GM23248 (cell line): ENCODE measurements at regions not wholly inside any gene's neighbourhood (a gene's known extent, or its start where the extent isn't known, plus 50 kb on each side); places are given as distances from the start of the nearest gene placed in this dataset.

Experiments used
- DNase-seq: peaks from one replicate; pipeline ENCODE4 v3.0.0-alpha.2; 2015
- H2AFZ ChIP-seq: fragments of 200-600 bp; sonication (generic); 2 replicates; pipeline ENCODE4 v1.6.1; 2016; ENCODE audit warnings: antibody characterized with exemption
- H3F3A ChIP-seq: fragments of 200-600 bp; sonication (generic); 2 replicates; pipeline ENCODE4 v1.6.1; 2016; ENCODE audit warnings: mild to moderate bottlenecking, antibody characterized with exemption, mixed run types; ENCODE audit not compliant: insufficient read depth
- H3K27ac ChIP-seq: fragments of 200-600 bp; sonication (generic); 2 replicates; pipeline ENCODE4 v1.5.1; 2016; ENCODE audit warnings: mild to moderate bottlenecking
- H3K27me3 ChIP-seq: fragments of 200-600 bp; sonication (generic); replicated peaks from 2 replicates; pipeline ENCODE4 v1.6.1; 2016; ENCODE audit warnings: mild to moderate bottlenecking; ENCODE audit not compliant: insufficient read depth
- H3K36me3 ChIP-seq: fragments of 200-600 bp; sonication (generic); 2 replicates; pipeline ENCODE4 v1.6.1; 2016; ENCODE audit warnings: low read depth, mild to moderate bottlenecking
- H3K4me1 ChIP-seq: fragments of 200-600 bp; sonication (generic); 2 replicates; pipeline ENCODE4 v1.6.1; 2016; ENCODE audit warnings: mild to moderate bottlenecking; ENCODE audit not compliant: insufficient read depth
- H3K4me2 ChIP-seq: fragments of 200-600 bp; sonication (generic); one replicate; pipeline ENCODE4 v1.6.1; 2016; ENCODE audit warnings: mild to moderate bottlenecking; ENCODE audit not compliant: unreplicated experiment
- H3K4me3 ChIP-seq: fragments of 200-600 bp; sonication (generic); 2 replicates; pipeline ENCODE4 v1.5.1; 2016; ENCODE audit warnings: mild to moderate bottlenecking
- H3K79me2 ChIP-seq: fragments of 200-600 bp; sonication (generic); 2 replicates; pipeline ENCODE4 v1.6.1; 2016; ENCODE audit warnings: mild to moderate bottlenecking; ENCODE audit not compliant: insufficient read depth
- H3K9ac ChIP-seq: fragments of 200-600 bp; sonication (generic); 2 replicates; pipeline ENCODE4 v1.6.1; 2016; ENCODE audit warnings: mild to moderate bottlenecking
- H3K9me2 ChIP-seq: fragments of 200-600 bp; sonication (generic); 2 replicates; pipeline ENCODE4 v1.6.1; 2016; ENCODE audit warnings: mixed run types, mild to moderate bottlenecking, moderate library complexity; ENCODE audit not compliant: insufficient read depth
- H3K9me3 ChIP-seq: fragments of 200-600 bp; sonication (generic); one replicate; pipeline ENCODE4 v1.6.1; 2017; ENCODE audit warnings: low read depth
- H4K20me1 ChIP-seq: fragments of 200-600 bp; sonication (generic); 2 replicates; pipeline ENCODE4 v1.6.0; 2016; ENCODE audit not compliant: insufficient read depth
- EZH2 ChIP-seq: fragments of 200-600 bp; sonication (generic); IDR thresholded peaks from 2 replicates; pipeline ENCODE4 v1.6.1; 2018; ENCODE audit warnings: antibody characterized with exemption, mild to moderate bottlenecking; ENCODE audit not compliant: insufficient read depth, poor library complexity, severe bottlenecking
- EZH2phosphoT487 ChIP-seq: fragments of 200-600 bp; sonication (generic); IDR thresholded peaks from 2 replicates; pipeline ENCODE4 v1.6.1; 2018; ENCODE audit warnings: antibody characterized with exemption, moderate library complexity, mild to moderate bottlenecking, low read depth; ENCODE audit not compliant: insufficient read depth
- WGBS, 2 experiments: methylation state at CpG; one replicate each; pipeline ENCODE4 v1.1.6; 2015 to 2017; ENCODE audit warnings: low lambda C conversion rate in 2 of 2, low coverage in 1 of 2; ENCODE audit errors: missing lambda C conversion rate in 2 of 2; 5-methylcytosine and 5-hydroxymethylcytosine counted together
- in situ Hi-C: fragments of 300-500 bp; cut with MboI; formaldehyde crosslinking; loops from 2 replicates; pipeline ENCODE4 v1.15.0; 2020

- Histone ChIP-seq H3K27ac (peak overlapping the region; percentile 87), H3K79me2 (no peaks in the 10 kb centered on the region), H3K36me3 (no peaks in the 10 kb centered on the region), H3K9ac (peak overlapping the region; percentile 74), H3K4me2 (peak overlapping the region; percentile 79), H4K20me1 (no peaks in the 10 kb centered on the region), H3F3A (peaks cover 65% of the 10 kb centered on the region), H2AFZ (no peak overlapping the region), H3K9me2 (no peaks in the 10 kb centered on the region), H3K4me1 (peaks cover 67% of the 10 kb centered on the region), H3K27me3 (no peaks in the 10 kb centered on the region), H3K9me3 (no peaks in the 10 kb centered on the region), H3K4me3 (peak overlapping the region; percentile 41; the same call in 1 of the 2 replicates)
- 3 to 4% methylated on average over 6 of the region's 6 CpGs for WGBS, 2 experiments
- TF ChIP-seq EZH2phosphoT487 = no peak
- TF ChIP-seq EZH2 = no peak
- in situ Hi-C loops = no loop called here
- peak; percentile 97 for DNase-seq
Observed at GRCh38 chr2:237223201-237223861, 137.6 kb downstream of the COPS8 start.

- no peaks in the 10 kb centered on the region for H3K9me2 ChIP-seq
- H3K4me2 ChIP-seq = peak overlapping the region; percentile 38
- no peaks in the 10 kb centered on the region for H3K27me3 ChIP-seq
- peaks cover 38% of the 10 kb centered on the region for H3F3A ChIP-seq
- H3K4me1 ChIP-seq = peaks cover 61% of the 10 kb centered on the region
- DNase-seq = no peak
- no peaks in the 10 kb centered on the region for H3K79me2 ChIP-seq
- H3K9ac ChIP-seq = peak overlapping the region; percentile 25; the same call in 1 of the 2 replicates
- WGBS, 2 experiments = 75 to 90% methylated on average over 2 of the region's 2 CpGs
- TF ChIP-seq EZH2 = no peak
- no peak for TF ChIP-seq EZH2phosphoT487
- H3K36me3 ChIP-seq = no peaks in the 10 kb centered on the region
- in situ Hi-C loops = no loop called here
- no peak overlapping the region for H2AFZ ChIP-seq
- peak overlapping the region; percentile 82 for H3K27ac ChIP-seq
- H3K4me3 ChIP-seq = no peak overlapping the region
- H4K20me1 ChIP-seq = no peaks in the 10 kb centered on the region
- no peaks in the 10 kb centered on the region for H3K9me3 ChIP-seq
Observed at GRCh38 chr2:237227190-237227589, 141.5 kb downstream of the COPS8 start.

GRCh38 chr2:237227592-237228280, 142.0 kb downstream of the COPS8 start:
- H3K27me3 ChIP-seq = no peaks in the 10 kb centered on the region
- H3K4me3 ChIP-seq = 0 out of 2 replicates have a peak overlapping the region, but pooled peaks have one; percentile 6
- H3K27ac ChIP-seq = peak overlapping the region; percentile 82
- no peaks in the 10 kb centered on the region for H4K20me1 ChIP-seq
- peak overlapping the region; percentile 49 for H3K9ac ChIP-seq
- TF ChIP-seq EZH2phosphoT487 (no peak), EZH2 (no peak)
- H3K9me3 ChIP-seq = no peaks in the 10 kb centered on the region
- peak overlapping the region; percentile 65 for H3K4me2 ChIP-seq
- H3K79me2 ChIP-seq = no peaks in the 10 kb centered on the region
- in situ Hi-C loops = no loop called here
- no peaks in the 10 kb centered on the region for H3K36me3 ChIP-seq
- WGBS, 2 experiments = 0 to 1% methylated on average over 7 of the region's 7 CpGs
- no peaks in the 10 kb centered on the region for H3K9me2 ChIP-seq
- peaks cover 34% of the 10 kb centered on the region for H3F3A ChIP-seq
- H3K4me1 ChIP-seq = peaks cover 60% of the 10 kb centered on the region
- no peak overlapping the region for H2AFZ ChIP-seq
- DNase-seq = peak; percentile 96

- Histone ChIP-seq H3K4me2 (peak overlapping the region; percentile 65), H3K27ac (peak overlapping the region; percentile 82), H3K9ac (peak overlapping the region; percentile 49)
Observed at GRCh38 chr2:237228281-237228625, 142.6 kb downstream of the COPS8 start.

More at GRCh38 chr2:237228281-237228625, 142.6 kb downstream of the COPS8 start:
- in situ Hi-C loops = no loop called here
- no peaks in the 10 kb centered on the region for H3K9me3 ChIP-seq
- no peak overlapping the region for H2AFZ ChIP-seq
- H3K79me2 ChIP-seq = no peaks in the 10 kb centered on the region
- TF ChIP-seq EZH2 (no peak), EZH2phosphoT487 (no peak)
- H3K36me3 ChIP-seq = no peaks in the 10 kb centered on the region
- no peak for DNase-seq
- H3K9me2 ChIP-seq = no peaks in the 10 kb centered on the region
- H4K20me1 ChIP-seq = no peaks in the 10 kb centered on the region
- H3F3A ChIP-seq = peaks cover 30% of the 10 kb centered on the region
- WGBS, 2 experiments = 61 to 66% methylated on average over 4 of the region's 4 CpGs
- peaks cover 54% of the 10 kb centered on the region for H3K4me1 ChIP-seq
- no peaks in the 10 kb centered on the region for H3K27me3 ChIP-seq
- 0 out of 2 replicates have a peak overlapping the region, but pooled peaks have one; percentile 6 for H3K4me3 ChIP-seq
